Glutamatergic neuron (in vitro differentiated cells): ENCODE measurements at regions not wholly inside any gene's neighbourhood (a gene's known extent, or its start where the extent isn't known, plus 50 kb on each side); places are given as distances from the start of the nearest gene placed in this dataset.
A peak's percentile ranks its signal among the peaks of the same experiment; 100 is the strongest.

ENCODE experiments used
- DNase-seq: peaks from one replicate; pipeline ENCODE4 v3.0.0; 2022
- H3K27ac Mint-ChIP-seq: one replicate; pipeline ENCODE4 v1.8.0; 2020; ENCODE audit warnings: mild to moderate bottlenecking, mixed read lengths, inconsistent platforms; ENCODE audit not compliant: unreplicated experiment
- H3K27me3 Mint-ChIP-seq: one replicate; pipeline ENCODE4 v1.8.0; 2020; ENCODE audit warnings: mild to moderate bottlenecking, moderate library complexity, mixed read lengths, inconsistent platforms; ENCODE audit not compliant: unreplicated experiment
- H3K36me3 Mint-ChIP-seq: one replicate; pipeline ENCODE4 v1.8.0; 2020; ENCODE audit warnings: mild to moderate bottlenecking, mixed read lengths, inconsistent platforms; ENCODE audit not compliant: unreplicated experiment
- H3K4me1 Mint-ChIP-seq: one replicate; pipeline ENCODE4 v1.8.0; 2020; ENCODE audit warnings: mild to moderate bottlenecking, low read depth, mixed read lengths, inconsistent platforms; ENCODE audit not compliant: unreplicated experiment
- H3K4me3 Mint-ChIP-seq: one replicate; pipeline ENCODE4 v1.8.0; 2020; ENCODE audit warnings: mild to moderate bottlenecking, mixed read lengths, inconsistent platforms; ENCODE audit not compliant: unreplicated experiment
- H3K9me3 Mint-ChIP-seq: one replicate; pipeline ENCODE4 v1.8.0; 2020; ENCODE audit warnings: mild to moderate bottlenecking, moderate library complexity, mixed read lengths, inconsistent platforms; ENCODE audit not compliant: unreplicated experiment
- TF ChIP-seq, protein P1 (sequence below): fragments of 200-600 bp; sonication (generic); IDR thresholded peaks from one replicate; pipeline ENCODE4 v1.5.0; 2021; ENCODE audit not compliant: partially characterized antibody, unreplicated experiment

DNA sequence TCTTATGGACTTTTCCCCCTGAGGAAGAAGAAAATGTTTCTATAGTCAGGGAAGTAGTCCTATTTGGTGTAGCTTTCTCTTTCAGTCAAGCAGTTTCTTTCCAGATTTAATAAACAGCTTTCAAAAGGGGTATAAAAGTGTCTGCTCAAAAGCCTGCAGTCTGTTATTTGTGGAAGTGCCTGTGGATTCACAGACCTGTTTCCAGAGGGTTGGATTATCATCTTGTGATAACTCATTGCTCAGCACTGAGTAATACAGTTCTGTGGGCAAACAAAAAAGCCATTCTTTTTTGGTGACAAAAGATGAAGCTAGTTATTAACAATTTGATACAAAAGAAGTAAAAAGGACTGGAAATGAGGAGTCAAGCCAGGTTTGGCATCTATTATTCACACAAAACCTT is 358.2 kb upstream of the ID4 start:
- Mint-ChIP-seq H3K4me3 (no peak overlapping the region), H3K36me3 (peaks cover 6% of the 10 kb centered on the region), H3K27ac (no peak overlapping the region), H3K9me3 (peaks cover 5% of the 10 kb centered on the region), H3K4me1 (no peaks in the 10 kb centered on the region), H3K27me3 (no peaks in the 10 kb centered on the region)
- DNase-seq = no peak
- TF ChIP-seq, protein P1, sequence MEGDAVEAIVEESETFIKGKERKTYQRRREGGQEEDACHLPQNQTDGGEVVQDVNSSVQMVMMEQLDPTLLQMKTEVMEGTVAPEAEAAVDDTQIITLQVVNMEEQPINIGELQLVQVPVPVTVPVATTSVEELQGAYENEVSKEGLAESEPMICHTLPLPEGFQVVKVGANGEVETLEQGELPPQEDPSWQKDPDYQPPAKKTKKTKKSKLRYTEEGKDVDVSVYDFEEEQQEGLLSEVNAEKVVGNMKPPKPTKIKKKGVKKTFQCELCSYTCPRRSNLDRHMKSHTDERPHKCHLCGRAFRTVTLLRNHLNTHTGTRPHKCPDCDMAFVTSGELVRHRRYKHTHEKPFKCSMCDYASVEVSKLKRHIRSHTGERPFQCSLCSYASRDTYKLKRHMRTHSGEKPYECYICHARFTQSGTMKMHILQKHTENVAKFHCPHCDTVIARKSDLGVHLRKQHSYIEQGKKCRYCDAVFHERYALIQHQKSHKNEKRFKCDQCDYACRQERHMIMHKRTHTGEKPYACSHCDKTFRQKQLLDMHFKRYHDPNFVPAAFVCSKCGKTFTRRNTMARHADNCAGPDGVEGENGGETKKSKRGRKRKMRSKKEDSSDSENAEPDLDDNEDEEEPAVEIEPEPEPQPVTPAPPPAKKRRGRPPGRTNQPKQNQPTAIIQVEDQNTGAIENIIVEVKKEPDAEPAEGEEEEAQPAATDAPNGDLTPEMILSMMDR = no peak

DNA sequence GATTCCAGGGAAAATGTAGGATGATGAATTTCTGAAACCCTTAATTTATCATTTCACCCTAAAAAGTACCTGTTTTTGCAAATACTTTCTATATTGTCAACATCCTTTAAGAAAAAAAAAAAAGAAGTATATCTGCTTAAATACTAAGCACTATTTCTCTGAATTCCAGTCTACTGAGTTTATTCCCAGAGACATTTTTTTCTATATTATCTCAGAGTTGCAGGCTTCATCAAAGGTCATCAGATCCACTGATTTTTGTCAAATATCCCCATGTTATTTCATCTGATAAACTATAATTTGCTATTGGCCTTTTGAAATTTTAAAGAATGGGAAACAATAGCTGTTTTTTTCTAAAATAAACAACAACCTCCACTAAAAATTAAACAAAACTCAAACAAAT is 357.6 kb upstream of the ID4 start:
- TF ChIP-seq, protein P1 = no peak
- peaks cover 5% of the 10 kb centered on the region for H3K9me3 Mint-ChIP-seq
- peaks cover 2% of the 10 kb centered on the region for H3K27me3 Mint-ChIP-seq
- H3K4me1 Mint-ChIP-seq = no peaks in the 10 kb centered on the region
- H3K4me3 Mint-ChIP-seq = no peak overlapping the region
- DNase-seq = no peak
- H3K36me3 Mint-ChIP-seq = peaks cover 6% of the 10 kb centered on the region
- H3K27ac Mint-ChIP-seq = no peak overlapping the region

GRCh38 chr6:19492636-19493405 is 344.3 kb upstream of the ID4 start:
- H3K4me1 Mint-ChIP-seq = no peaks in the 10 kb centered on the region
- TF ChIP-seq, protein P1 = no peak
- H3K27me3 Mint-ChIP-seq = no peaks in the 10 kb centered on the region
- DNase-seq = no peak
- H3K36me3 Mint-ChIP-seq = no peaks in the 10 kb centered on the region
- H3K27ac Mint-ChIP-seq = no peak overlapping the region
- H3K9me3 Mint-ChIP-seq = peaks cover 2% of the 10 kb centered on the region
- H3K4me3 Mint-ChIP-seq = no peak overlapping the region

- no peak overlapping the region for H3K4me3 Mint-ChIP-seq
- H3K27me3 Mint-ChIP-seq = no peaks in the 10 kb centered on the region
- no peaks in the 10 kb centered on the region for H3K4me1 Mint-ChIP-seq
- DNase-seq = no peak
- no peaks in the 10 kb centered on the region for H3K36me3 Mint-ChIP-seq
- TF ChIP-seq, protein P1 = peak; percentile 36
- H3K9me3 Mint-ChIP-seq = peaks cover 2% of the 10 kb centered on the region
- H3K27ac Mint-ChIP-seq = no peak overlapping the region
These were observed 335.4 kb upstream of the ID4 start for GRCh38 chr6:19501737-19502245.

GRCh38 chr6:19502301-19502700 is 334.9 kb upstream of the ID4 start:
- DNase-seq = no peak
- H3K27ac Mint-ChIP-seq = no peak overlapping the region
- H3K36me3 Mint-ChIP-seq = no peaks in the 10 kb centered on the region
- peaks cover 3% of the 10 kb centered on the region for H3K9me3 Mint-ChIP-seq
- H3K4me3 Mint-ChIP-seq = no peak overlapping the region
- H3K4me1 Mint-ChIP-seq = no peaks in the 10 kb centered on the region
- H3K27me3 Mint-ChIP-seq = no peaks in the 10 kb centered on the region
- TF ChIP-seq, protein P1 = no peak
